Activated CD4-positive, CD25-positive, alpha-beta regulatory T cell (primary cell): ENCODE measurements at regions not wholly inside any gene's neighbourhood (a gene's known extent, or its start where the extent isn't known, plus 50 kb on each side); places are given as distances from the start of the nearest gene placed in this dataset.
"Not testable (repeated sequence)": the region's sequence is repeated elsewhere in the genome, so short reads cannot be mapped to it uniquely, and the experiment has no call there.

Experiments
- DNase-seq, 4 experiments: peaks; one replicate each; lab custom pipeline; 2025; lab: John Stamatoyannopoulos, UW

DNA sequence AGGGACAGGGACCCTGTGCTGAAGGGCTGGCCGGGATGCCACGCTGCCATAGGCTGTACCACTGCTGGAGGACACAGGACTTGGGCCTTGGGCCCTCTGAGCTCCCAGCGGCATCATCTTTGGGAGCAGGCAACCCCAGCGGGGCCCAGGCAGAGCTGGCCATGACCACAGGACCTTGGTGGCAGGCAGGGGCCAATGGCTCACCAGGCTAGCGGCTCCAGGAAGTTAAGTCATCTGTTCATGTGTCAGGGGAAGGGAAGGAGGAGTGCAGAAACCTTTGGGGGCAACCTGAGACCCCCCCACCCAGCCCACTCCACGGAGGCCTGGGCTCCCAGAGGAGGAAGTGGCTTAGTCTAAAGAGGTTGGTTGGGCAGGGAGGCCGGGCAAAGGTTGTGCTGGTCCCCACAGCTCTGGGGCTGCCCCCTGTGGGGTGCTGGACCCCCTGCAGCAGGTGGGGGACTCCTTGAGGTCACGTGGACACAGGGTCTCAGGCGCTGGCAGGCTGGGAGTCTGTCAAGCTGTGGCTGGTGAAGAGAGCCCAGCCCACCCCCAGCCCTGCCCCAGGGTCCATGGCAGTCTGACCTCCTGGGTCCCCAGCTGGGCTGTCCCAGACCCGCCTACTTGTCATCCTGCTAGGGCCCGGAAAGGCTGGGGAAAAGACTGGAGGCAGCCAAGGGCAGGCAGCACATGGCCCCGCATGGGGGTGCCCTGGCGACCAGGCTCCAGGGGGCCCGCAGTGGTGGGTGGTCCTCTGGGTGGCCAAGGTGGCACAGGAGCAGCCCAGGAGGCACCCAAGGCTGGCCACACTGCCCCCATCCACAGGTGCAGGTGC is 184.3 kb downstream of the IGLL1 start:
- no peak for DNase-seq

DNA sequence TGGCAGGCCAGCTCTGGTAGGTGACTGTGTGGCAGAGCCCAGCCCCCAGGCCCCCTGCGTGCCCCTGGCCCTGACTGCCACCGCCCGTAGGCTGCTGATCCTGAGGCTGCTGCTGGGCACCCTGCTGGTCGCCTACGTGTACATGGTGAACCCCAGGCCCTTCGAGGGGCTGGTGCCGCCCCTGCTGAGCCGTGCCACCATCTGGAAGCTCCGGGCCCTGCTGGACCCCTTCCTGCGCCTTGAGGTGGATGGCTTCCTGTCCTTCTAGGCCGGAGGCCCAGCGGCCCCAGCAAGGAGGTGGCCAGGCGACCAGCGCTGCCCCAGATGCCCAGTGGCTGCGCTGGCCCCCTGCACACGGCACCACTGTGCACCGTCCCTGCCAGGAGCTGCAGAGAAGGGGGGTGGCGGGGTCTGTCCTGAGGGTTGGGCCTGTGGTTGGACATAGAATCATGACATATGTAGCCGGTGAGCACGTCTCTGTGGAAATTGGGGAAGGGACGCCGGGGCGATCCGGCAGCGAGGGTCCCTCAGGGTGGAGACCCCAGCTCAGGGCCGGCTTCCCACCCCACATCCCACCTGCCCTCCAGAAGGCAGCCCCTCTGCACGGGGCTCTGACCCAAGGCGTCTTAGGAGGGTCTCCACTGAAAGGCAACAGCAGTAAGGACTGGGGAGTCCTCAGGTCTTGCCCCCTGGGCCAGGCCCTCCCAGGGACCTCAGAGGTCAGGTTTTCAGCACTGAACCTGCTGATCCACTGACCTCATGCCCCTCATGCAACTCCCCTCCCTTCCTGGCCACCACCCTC is 185.4 kb downstream of the IGLL1 start:
- DNase-seq = no peak

DNA sequence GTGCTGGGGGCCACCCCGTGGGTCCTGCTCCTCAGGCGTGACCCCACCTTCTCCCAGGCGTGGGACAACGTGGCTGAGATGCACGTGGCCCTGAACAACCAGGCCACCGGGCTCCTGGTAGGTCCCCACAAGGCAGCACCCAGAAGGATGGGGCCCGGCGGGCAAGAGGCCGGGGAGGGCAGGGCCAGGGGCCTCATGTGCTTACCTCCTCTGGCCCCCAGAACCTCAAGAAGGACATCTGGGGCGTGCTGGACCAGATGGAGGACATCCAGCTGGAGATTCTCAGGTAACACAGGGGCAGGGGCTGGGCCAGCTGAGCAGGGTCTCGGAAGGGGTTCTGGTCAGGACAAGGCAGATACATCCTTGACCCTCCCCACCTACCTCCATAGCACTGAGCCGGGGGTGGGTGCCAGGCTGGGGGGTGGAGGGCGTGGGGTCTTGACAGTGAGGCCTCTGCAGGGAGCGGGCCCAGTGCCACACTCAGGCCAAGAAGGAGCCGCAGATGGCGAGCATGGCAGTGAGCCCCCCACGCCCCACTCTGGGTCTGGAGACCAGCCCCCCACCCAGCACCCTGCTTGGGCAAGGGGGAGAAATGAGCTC is 186.3 kb downstream of the IGLL1 start:
- DNase-seq = no peak

DNA sequence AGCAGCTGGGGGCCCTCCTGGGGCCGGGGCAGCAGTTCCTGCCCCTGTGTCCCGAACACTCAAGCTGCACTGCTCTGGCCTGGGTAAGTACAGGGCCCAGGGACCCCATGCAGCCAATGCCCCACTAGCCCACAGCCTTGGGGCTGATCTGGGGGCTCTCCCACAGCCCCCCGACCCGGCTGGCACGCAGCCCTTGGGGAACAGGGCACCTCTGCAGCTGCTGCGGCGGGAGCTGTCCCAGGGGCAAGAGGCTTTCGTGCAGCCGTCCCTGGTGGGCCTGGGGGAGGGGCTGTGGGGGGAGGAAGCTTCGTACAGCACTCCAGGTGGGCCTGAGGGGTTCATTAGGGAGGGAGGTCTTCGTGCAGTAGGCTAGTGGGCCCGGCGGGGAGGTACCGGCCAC is 186.9 kb downstream of the IGLL1 start:
- DNase-seq = not testable (repeated sequence)

DNA sequence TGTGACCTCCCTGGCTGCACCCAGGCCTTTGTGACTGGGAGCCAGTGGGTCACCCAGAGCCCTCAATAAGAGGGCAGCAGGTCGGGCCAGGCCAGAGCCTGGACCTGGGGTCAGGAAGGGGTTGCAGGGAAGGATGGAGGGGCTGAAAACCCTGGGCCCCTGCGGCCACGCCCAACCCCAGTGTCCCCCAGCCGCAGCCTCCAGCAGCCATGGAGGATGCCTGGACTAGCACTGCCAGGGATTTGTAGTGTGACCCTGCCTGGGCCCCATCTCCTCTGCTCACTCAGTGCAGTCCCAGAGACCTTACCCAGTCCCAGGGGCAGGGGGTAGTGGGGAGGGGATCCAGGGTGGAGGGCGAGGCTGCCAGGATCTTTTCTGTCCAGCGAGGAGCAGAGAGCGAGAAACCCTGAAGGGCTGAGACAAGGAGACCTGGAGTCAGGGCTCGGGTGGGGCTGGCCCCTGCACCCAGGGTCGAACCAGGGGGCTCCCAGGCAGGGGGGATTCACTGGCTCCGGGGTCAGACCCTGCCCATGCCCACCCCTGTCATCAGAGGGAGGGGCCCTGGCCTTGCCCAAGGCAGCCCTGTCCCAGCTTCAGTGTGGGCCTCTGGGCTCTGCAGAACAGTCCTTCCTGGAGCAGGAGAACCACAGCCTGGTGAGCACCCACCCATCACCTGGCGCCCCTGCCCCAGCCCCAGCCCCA is 187.5 kb downstream of the IGLL1 start:
- no peak for DNase-seq

GRCh38 chr22:23391022-23391421 is 189.1 kb downstream of the IGLL1 start:
- no peak for DNase-seq

DNA sequence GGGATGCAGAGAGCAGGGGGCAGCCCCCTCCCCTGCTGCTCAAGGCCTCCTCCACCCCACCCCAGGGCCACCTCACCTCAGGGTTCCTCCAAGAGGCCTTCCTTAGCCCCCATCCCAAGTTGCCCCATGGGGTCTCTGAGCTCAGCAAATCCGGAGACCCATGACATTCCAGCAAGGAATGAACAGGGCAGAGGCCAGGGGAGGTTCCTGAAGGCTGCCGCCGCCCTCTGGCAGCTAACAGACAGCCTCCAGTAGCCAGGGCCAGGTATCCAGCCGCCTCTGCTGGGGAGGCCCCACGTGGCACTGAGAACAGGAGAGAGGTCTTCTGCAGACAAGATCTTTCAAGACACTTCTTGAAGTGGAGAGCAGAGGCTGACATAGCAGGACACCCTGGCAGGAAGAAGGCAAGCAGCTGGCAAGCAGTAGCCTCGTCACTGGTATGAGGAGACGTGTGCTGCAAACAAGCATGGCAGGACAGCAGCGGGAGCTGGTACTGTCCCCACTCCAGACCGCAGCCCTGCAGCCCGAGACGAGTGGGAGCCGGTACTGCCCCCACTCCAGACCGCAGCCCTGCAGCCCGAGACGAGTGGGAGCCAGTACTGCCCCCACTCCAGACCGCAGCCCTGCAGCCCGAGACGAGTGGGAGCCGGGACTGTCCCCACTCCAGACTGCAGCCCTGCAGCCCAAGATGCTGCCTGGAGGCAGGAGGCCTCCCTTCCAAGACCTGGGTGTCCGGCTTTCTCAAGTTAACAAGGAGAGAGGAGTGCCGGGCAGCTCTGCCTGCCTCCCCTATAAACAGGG is 190.6 kb downstream of the IGLL1 start:
- DNase-seq = no peak

DNA sequence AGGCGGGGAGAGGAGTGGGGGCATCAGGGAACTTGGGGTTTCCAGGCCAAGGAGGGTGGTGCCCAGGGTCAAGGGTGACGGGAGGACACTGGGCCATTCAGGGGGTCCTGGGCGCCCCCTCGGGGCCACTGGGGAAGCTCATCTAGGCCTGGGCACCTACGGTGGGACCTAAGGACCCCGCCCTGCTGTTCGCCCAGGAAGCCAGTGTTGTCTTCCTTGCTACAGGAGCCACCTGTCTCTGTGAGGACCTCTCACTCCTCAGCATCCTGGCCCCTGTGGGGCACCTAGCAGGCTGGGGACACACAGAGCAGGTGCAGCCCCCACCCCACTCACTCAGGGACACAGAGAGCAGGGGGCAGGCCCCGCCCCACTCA is 191.6 kb downstream of the IGLL1 start:
- DNase-seq = no peak

GRCh38 chr22:23387827-23388516 is 192.1 kb downstream of the IGLL1 start:
- DNase-seq = no peak

DNA sequence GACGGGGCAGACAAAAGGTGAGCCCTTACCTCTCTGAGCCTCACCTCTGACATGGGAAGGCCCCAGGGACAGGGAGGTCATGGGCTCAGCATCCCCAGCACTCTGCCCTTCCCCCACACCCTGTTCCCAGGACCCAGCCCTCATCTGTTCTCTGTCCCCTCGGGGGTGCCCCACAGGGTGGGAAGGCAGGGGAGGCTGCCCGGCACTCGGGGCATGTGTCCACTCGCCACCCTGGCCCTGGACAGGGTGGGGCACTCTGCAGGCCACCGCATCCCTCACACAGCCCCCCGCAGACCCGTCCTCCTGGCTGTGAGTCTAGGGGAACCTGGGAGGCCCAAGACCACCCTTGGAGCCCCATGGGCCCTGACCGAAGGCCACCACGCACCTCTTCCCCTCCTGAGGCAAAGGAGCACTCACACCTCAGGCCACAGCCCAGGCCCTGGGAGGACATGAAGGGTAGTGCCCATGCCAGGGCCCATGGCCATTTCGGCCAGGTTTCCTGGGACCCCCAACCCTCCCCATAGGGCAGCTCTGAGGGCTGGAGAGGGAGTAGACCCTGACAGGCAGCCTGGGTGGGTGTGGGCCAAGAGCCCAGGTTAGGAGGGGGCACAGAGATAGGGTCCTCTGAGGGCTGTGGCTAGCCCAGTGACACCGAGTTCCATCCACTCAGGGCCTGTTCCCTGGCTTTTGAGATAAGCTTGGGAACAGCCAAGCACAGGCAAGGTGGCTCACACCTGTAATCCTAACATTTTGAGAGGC is 193.1 kb downstream of the IGLL1 start:
- DNase-seq = no peak

DNA sequence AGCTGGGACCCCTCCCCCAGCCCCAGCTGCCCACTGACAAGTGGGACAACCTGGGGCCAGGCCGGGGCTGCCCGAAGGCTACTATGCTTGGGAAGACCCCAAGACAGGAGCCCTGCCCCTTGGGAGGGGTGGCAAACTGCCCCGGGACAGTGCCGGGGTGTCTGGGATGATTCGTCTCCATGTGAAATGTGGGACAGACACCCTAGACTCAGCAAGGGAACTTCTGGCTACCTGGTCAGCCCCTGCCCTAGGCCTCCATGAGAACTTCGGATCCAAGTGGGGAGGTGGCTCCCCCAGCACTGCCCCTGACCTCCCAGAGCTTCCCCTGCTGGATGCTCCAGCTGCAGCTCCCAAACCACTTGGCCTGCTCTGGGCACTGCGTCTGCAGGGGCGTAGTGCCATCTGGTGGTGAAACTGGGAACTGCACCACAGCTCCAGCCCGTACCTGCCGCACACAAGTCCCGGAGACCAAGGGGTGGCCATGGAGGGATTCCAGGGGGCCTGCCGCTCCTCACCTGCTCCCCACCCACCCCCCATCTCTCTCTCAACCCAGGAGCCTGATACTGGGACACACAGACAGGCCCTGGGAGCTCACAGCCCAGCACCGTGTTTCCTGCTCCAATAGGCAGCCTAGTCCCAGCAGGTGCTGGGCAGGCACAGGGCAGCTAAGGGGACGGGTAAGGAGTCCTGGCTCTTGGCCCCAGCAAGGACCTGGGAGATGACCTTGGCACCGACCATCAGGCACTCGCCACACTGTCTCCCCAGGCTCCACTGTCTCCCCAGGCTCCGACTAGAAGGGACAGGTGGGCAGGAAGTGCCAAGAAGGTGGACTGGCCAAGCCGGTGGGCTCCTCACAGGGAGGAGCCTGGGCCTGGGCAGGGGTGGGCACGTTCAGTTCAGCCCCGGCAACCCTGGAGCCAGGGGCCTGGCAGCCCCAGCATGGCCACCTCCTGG is 194.1 kb downstream of the IGLL1 start:
- peak; percentile 52 to 84 (median 66) for DNase-seq

- no peak for DNase-seq
Observed at GRCh38 chr22:23384923-23385677, 195.0 kb downstream of the IGLL1 start.

GRCh38 chr22:23384431-23384830 is 195.7 kb downstream of the IGLL1 start:
- DNase-seq = no peak

GRCh38 chr22:23383491-23384361 is 196.4 kb downstream of the IGLL1 start:
- no peak for DNase-seq

- no peak for DNase-seq
Observed at GRCh38 chr22:23382428-23383218, 197.5 kb downstream of the IGLL1 start.
